Activated naive CD4-positive, alpha-beta T cell treated with anti-CD3 and anti-CD28 coated beads, Interleukin-2, amount 10 ng/mL, durations not matched to agents 7 days and 5 days (primary cell): ENCODE measurements at regions not wholly inside any gene's neighbourhood (a gene's known extent, or its start where the extent isn't known, plus 50 kb on each side); places are given as distances from the start of the nearest gene placed in this dataset.
A peak's percentile ranks its signal among the peaks of the same experiment; 100 is the strongest.
"Not testable (repeated sequence)": the region's sequence is repeated elsewhere in the genome, so short reads cannot be mapped to it uniquely, and the experiment has no call there.

Experiments
- CTCF ChIA-PET: fragments of 350-600 bp; sonication (Branson Sonifier 250); formaldehyde crosslinking; loops from one replicate; lab custom pipeline; 2021; ENCODE audit warnings: antibody characterized with exemption; lab: Charles Lee
- DNase-seq: peaks from one replicate; pipeline ENCODE4 v3.0.0-alpha.2; 2020
- H3K27ac Mint-ChIP-seq: one replicate; pipeline ENCODE4 v1.8.0; 2021; ENCODE audit warnings: mild to moderate bottlenecking, moderate library complexity, mixed read lengths
- H3K27me3 Mint-ChIP-seq: one replicate; pipeline ENCODE4 v1.8.0; 2021; ENCODE audit warnings: mild to moderate bottlenecking, mixed read lengths
- H3K36me3 Mint-ChIP-seq: one replicate; pipeline ENCODE4 v1.8.0; 2021; ENCODE audit warnings: mixed read lengths
- H3K4me1 Mint-ChIP-seq: one replicate; pipeline ENCODE4 v1.8.0; 2021; ENCODE audit warnings: mixed read lengths
- H3K4me3 Mint-ChIP-seq: one replicate; pipeline ENCODE4 v1.8.0; 2021; ENCODE audit warnings: mild to moderate bottlenecking, moderate library complexity, mixed read lengths
- H3K9me3 Mint-ChIP-seq: one replicate; pipeline ENCODE4 v1.8.0; 2021; ENCODE audit warnings: mixed read lengths

DNA sequence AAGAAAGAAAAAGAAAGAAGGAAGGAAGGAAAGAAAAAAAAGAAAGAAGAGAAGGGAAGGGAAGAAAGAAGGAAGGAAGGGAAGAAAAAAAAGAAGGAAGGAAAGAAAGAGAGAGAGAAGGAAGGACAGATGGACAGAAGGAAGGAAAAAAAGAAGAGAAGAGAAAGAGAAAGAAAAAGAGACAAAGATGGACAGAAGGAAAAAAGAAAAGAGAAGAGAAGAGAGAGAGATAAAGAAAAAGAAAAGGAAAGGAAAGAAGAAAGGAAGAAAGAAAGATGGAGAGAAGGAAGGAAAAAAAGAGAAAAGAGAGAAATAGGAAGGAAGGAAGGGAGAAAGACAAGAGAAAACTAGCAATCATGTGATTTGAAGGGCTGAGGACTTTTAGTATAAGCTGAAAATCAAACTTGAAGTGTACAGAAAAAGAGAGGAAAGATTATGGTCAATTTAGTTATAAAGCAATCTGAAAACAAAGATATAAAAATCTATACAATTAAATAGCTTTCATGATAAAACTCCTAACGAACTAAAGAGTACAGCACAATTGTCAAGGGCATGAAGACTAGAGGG lies 115.3 kb downstream of the LTN1 start:
- DNase-seq, result no peak
- H3K4me3 Mint-ChIP-seq, result no peak overlapping the region
- H3K9me3 Mint-ChIP-seq, result no peaks in the 10 kb centered on the region
- peaks cover 2% of the 10 kb centered on the region for H3K4me1 Mint-ChIP-seq
- no peaks in the 10 kb centered on the region for H3K27me3 Mint-ChIP-seq
- CTCF ChIA-PET, result interaction anchor here (1.7 kb wide), 1 partner anchor 131 kb away, joined by 4 read pairs; no protein-coding TSS in a partner anchor
- H3K27ac Mint-ChIP-seq, result no peak overlapping the region
- peaks cover 26% of the 10 kb centered on the region for H3K36me3 Mint-ChIP-seq

DNA sequence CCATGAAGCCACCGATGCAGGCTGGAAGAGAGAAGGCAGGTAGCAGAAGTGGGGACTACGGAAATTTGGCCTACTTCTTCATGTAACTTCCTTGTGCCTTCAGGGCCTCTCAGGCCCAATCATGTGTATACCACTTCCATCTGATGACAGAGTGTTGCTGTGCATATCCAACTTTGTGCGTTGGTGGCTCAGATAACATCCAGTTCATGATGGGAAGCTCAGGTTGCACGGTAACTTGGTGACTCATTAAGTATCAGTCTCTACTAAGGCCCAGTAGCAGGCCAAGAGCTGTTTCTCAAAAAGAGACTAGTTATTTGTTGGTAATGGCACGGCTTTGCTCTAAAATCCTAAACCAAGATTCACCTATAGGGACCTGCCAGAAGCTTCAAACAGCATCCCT lies 117.6 kb downstream of the LTN1 start:
- Mint-ChIP-seq H3K27me3 (no peaks in the 10 kb centered on the region), H3K27ac (no peak overlapping the region), H3K36me3 (peaks cover 16% of the 10 kb centered on the region), H3K9me3 (no peaks in the 10 kb centered on the region), H3K4me3 (no peak overlapping the region), H3K4me1 (no peaks in the 10 kb centered on the region)
- CTCF ChIA-PET, result no interaction called here
- no peak for DNase-seq

DNA sequence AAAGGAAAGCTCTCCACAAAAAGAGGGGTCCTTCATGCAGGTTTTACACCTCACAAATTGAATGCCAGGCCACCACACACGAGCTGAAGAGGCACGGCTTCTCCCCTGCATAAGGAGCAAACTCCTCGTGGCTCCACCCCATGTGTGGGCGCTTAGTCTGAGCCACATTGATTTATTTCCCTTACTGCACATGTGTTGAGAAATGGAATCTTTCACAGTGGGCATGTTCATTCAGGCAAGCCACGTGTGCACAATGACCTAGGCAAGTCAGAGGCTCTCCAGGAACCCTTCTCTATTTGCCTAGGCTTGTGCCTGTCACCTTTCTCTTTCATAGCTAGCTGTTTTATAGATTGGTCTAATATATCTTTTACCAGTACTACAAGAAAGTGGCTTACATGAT lies 120.5 kb downstream of the LTN1 start:
- Mint-ChIP-seq H3K36me3 (peaks cover 14% of the 10 kb centered on the region), H3K27me3 (no peaks in the 10 kb centered on the region), H3K9me3 (no peaks in the 10 kb centered on the region), H3K4me3 (no peak overlapping the region), H3K27ac (no peak overlapping the region), H3K4me1 (no peaks in the 10 kb centered on the region)
- CTCF ChIA-PET, result no interaction called here
- no peak for DNase-seq

DNA sequence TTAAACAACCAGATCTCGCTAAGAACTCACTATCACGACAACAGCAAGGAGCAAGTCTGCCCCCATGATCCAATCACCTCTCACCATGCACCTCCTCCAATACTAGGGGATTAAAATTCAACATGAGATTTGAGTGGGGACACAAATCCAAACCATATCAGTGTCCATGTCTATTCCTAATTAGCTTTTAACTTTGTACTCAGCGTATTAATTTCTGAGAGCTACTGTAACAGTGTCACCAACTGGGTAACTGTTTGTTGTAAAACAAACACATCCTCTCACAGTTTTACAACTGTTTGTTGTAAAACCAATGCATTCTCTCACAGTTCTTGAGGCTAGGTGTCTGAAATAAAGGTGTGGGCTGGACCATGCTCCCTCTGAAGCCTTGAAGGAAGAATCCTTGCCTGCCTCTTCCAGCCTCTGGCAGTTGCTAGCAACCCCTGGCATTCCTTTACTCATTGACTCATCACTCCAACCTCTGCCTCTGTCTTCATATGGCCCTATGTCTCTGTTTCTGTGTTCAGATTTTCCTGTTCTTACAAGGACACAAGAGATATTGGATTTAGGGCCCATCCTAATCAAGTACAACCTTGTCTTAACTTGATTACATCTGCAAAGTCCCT lies 121.2 kb downstream of the LTN1 start:
- no peak for DNase-seq
- no peaks in the 10 kb centered on the region for H3K4me1 Mint-ChIP-seq
- CTCF ChIA-PET, result interaction anchor here (0.8 kb wide), 1 partner anchor 126 kb away, joined by 5 read pairs; no protein-coding TSS in a partner anchor
- H3K27me3 Mint-ChIP-seq, result no peaks in the 10 kb centered on the region
- peaks cover 14% of the 10 kb centered on the region for H3K36me3 Mint-ChIP-seq
- H3K9me3 Mint-ChIP-seq, result no peaks in the 10 kb centered on the region
- H3K4me3 Mint-ChIP-seq, result no peak overlapping the region
- no peak overlapping the region for H3K27ac Mint-ChIP-seq

DNA sequence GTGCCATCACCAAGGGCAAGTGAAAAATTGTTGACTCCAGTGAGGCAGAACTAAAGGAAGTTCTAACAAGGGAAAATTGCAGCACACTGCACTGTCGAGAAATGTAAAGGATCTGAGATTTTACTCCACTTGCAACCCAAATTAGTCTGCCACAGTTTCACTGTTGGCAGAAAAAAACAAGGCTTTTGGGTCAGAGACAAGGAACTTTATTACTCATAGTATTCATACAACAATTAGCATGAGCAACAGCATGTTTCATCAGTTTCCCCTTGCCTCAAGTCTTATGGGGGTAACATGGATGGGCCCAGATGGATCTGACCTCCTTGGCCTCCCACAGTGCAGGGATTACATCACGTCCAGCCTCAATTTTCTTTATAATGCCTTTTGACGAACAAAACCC lies 125.3 kb downstream of the LTN1 start:
- Mint-ChIP-seq H3K27me3 (no peaks in the 10 kb centered on the region), H3K4me1 (no peaks in the 10 kb centered on the region), H3K36me3 (peaks cover 2% of the 10 kb centered on the region), H3K27ac (no peak overlapping the region), H3K4me3 (no peak overlapping the region), H3K9me3 (no peaks in the 10 kb centered on the region)
- no peak for DNase-seq
- CTCF ChIA-PET, result no interaction called here

DNA sequence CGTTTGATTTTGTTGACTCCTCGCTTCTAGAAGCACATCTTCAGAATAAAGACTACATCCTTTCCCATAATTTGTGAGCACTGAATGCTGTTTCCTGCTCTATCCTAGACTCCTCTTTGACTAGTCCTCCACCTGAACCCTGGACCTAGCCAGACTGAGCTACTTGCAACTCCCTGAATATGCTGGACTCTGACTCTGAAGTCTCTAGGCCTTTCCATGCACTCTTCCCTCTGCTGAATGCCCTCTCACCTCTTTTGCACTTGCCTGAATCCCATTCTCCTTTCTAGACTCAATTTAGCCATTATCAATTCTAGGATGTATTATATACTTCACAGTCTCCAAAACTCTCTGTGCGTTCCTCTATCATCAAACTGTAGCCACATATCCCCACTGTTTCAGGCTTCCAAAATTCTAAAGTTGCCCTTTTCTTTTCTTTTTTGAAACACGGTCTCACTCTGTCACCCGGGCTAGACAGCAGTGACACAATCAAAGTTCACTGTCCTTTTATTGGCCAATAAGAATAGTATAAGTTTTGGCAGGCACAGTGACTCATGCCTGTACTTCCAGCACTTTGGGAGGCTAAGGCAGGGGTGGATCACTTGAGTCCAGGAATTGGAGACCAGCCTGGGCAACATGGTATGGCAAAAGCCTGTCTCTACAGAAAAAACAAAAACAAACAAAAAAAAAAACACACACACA lies 127.0 kb downstream of the LTN1 start:
- CTCF ChIA-PET, result no interaction called here
- H3K4me3 Mint-ChIP-seq, result no peak overlapping the region
- no peak for DNase-seq
- H3K27me3 Mint-ChIP-seq, result no peaks in the 10 kb centered on the region
- no peak overlapping the region for H3K27ac Mint-ChIP-seq
- no peaks in the 10 kb centered on the region for H3K9me3 Mint-ChIP-seq
- H3K4me1 Mint-ChIP-seq, result no peaks in the 10 kb centered on the region
- H3K36me3 Mint-ChIP-seq, result no peaks in the 10 kb centered on the region

DNA sequence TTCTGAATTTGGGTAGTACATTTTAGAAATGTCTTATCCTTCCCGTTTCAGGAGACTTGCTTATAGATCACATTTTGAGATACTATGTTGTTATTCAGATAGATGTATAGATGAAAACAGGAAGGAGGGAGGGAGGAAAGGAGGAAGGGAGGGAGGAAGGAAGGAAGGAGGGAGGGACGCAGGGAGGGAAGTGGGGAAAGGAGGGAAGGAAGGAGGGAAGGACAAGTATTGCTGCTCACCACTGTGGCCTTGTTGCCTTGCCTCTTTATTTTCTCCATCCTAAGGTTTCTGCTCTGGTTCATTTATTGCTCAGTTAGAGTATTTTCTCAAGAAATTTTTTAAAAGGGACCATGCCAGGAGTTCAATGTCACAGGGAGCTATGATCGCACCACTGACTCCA lies 134.3 kb downstream of the LTN1 start:
- CTCF ChIA-PET, result no interaction called here
- H3K4me1 Mint-ChIP-seq, result no peaks in the 10 kb centered on the region
- H3K27ac Mint-ChIP-seq, result no peak overlapping the region
- DNase-seq, result no peak
- no peaks in the 10 kb centered on the region for H3K36me3 Mint-ChIP-seq
- H3K27me3 Mint-ChIP-seq, result no peaks in the 10 kb centered on the region
- peaks cover 9% of the 10 kb centered on the region for H3K9me3 Mint-ChIP-seq
- H3K4me3 Mint-ChIP-seq, result no peak overlapping the region

DNA sequence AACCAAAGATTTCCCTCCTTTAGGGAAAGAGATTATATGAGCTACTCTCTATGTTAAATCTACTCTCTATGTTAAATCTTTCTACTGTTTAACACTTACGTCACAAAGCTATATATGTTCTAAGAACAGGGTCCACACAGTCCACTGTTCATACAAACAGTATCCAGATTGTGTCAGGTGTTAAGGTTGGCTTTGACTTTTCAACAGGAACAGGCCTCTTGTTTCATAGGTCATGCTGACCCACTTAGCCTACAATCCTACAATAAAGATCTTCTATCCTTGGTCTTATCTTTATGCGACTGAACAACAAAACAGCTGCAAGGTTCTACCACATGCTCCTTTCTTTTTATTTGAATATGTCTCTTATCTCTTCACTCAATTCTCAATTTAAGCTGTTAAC lies 134.9 kb downstream of the LTN1 start:
- Mint-ChIP-seq H3K4me3 (no peak overlapping the region), H3K27me3 (no peaks in the 10 kb centered on the region), H3K36me3 (no peaks in the 10 kb centered on the region), H3K4me1 (no peaks in the 10 kb centered on the region), H3K9me3 (peaks cover 9% of the 10 kb centered on the region), H3K27ac (no peak overlapping the region)
- DNase-seq, result no peak
- CTCF ChIA-PET, result interaction anchor here (0.8 kb wide), 1 partner anchor 41 kb away, joined by 3 read pairs; no protein-coding TSS in a partner anchor

DNA sequence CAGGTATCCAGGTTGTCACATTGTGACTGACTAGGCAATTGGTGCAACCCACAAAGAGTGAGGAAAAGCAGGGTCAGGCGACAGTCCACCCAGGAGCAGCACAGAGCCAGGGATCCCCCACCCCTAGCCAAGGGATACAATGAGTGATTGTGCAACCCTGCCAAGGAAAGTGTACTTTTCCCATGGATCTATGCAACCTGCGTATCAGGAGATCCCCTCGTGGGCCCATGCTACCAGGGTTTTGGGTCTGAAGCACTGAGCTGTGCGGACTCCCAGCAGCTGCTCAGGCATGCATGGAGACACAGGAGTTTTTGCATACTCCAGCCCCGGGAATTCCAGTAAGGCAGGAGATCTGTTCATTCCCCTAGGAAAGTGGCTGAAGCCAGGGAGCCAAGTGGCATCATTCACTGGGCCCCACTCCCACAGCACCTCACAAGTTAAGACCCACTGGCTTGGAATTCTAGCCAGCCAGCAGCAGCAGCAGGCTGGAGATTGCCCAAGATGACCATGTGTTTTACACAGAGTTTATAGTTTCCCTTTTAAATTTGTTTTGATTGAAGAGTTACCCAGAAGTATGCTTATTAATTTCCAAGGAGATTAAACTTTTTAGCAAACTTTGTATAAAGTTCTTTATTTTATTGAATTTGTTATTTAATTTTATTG lies 136.0 kb downstream of the LTN1 start:
- peaks cover 9% of the 10 kb centered on the region for H3K9me3 Mint-ChIP-seq
- DNase-seq, result no peak
- no peak overlapping the region for H3K27ac Mint-ChIP-seq

DNA sequence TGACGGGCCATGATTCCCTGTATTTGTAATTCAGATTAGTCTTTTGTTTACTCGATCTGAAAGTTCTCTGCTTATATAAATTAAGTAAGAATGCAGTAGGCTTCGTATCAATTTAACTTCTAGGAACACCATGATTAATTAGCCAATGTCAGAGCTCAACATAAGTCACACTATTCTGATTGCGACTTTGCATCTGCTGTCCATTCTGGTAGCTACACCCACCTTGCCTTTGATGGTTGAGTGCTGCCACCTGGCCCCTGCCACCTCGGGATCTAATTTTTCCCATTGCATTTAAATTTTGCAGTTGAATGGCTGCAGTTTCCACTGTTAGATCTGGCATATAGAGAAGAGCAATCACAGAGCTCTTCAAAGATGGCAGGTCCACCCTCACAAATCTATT lies 140.0 kb downstream of the LTN1 start:
- Mint-ChIP-seq H3K27me3 (no peaks in the 10 kb centered on the region), H3K9me3 (peaks cover 12% of the 10 kb centered on the region), H3K4me3 (no peak overlapping the region), H3K4me1 (peaks cover 14% of the 10 kb centered on the region), H3K36me3 (peaks cover 1% of the 10 kb centered on the region), H3K27ac (no peak overlapping the region)
- CTCF ChIA-PET, result no interaction called here
- no peak for DNase-seq

More for the DNA sequence above, 136.0 kb downstream of the LTN1 start:
- Mint-ChIP-seq H3K4me3 (no peak overlapping the region), H3K4me1 (no peaks in the 10 kb centered on the region), H3K36me3 (no peaks in the 10 kb centered on the region), H3K27me3 (no peaks in the 10 kb centered on the region)
- CTCF ChIA-PET, result interaction anchor here (0.7 kb wide), 1 partner anchor 111 kb away, joined by 5 read pairs; no protein-coding TSS in a partner anchor

DNA sequence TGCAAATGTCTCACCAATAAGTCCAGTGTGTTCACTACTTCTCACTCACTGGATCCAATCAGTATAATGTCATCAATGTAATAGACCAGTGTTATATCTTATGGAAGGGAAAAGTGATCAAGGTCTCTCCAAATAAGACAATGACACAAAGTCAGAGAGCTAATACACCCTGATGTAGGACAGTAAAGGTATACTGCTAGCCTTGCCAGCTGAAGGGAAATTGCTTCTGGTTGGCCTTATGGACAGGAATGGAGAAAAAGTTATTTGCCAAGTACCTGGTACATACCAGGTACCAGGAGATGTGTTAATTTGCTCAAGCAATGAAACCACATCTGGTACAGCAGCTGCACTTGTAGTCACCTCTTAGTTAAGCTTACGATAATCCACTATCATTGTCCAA lies 141.0 kb downstream of the LTN1 start:
- DNase-seq, result no peak
- no peaks in the 10 kb centered on the region for H3K27me3 Mint-ChIP-seq
- CTCF ChIA-PET, result no interaction called here

DNA sequence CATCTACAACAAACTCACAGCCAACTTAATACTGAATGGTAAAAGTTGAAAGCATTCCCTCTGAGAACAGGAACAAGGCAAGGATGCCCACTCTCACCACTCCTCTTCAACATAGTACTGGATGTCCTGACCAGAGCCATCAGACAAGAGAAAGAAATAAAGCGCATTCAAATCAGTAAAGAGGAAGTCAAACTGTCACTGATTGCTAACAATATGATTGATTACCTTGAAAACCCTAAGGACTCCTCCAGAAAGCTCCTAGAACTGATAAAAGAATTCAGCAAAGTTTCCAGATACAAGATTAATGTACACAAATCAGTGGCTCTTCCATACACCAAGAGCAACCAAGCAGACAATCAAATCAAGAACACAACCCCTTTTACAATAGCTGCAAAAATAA lies 153.4 kb downstream of the LTN1 start:
- H3K27ac Mint-ChIP-seq, result not testable (repeated sequence)

More for the DNA sequence above, 141.0 kb downstream of the LTN1 start:
- peaks cover 14% of the 10 kb centered on the region for H3K4me1 Mint-ChIP-seq
- H3K36me3 Mint-ChIP-seq, result peaks cover 1% of the 10 kb centered on the region
- peaks cover 12% of the 10 kb centered on the region for H3K9me3 Mint-ChIP-seq
- no peak overlapping the region for H3K4me3 Mint-ChIP-seq
- H3K27ac Mint-ChIP-seq, result no peak overlapping the region

DNA sequence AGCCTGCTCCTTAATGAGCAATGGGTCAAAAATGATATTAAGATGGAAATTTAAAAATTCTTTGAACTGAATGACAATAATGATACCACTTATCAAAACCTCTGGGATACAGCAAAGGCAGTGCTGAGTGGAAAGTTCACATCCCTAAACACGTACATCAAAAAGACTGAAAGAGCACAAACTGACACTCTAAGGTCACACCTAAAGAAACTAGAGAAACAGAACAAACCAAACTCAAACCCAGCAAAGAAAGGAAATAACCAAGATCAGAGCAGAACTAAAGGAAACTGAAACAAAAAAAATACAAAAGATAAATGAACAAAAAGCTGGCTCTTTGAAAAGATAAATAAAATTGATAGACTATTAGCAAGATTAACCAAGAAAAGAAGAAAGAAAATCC lies 155.3 kb downstream of the LTN1 start:
- not testable (repeated sequence) for DNase-seq, H3K27me3 Mint-ChIP-seq
- Mint-ChIP-seq H3K9me3 (peaks cover 20% of the 10 kb centered on the region), H3K27ac (peak overlapping the region; percentile 95), H3K4me3 (peak overlapping the region; percentile 35), H3K4me1 (peaks cover 69% of the 10 kb centered on the region), H3K36me3 (peaks cover 38% of the 10 kb centered on the region)
- CTCF ChIA-PET, result interaction anchor here (0.9 kb wide), 1 partner anchor 9 kb away, joined by 3 read pairs; no protein-coding TSS in a partner anchor

More for the DNA sequence above, 153.4 kb downstream of the LTN1 start:
- H3K4me3 Mint-ChIP-seq, CTCF ChIA-PET, DNase-seq, H3K27me3 Mint-ChIP-seq: not testable (repeated sequence)
- H3K36me3 Mint-ChIP-seq, result peaks cover 26% of the 10 kb centered on the region
- peaks cover 20% of the 10 kb centered on the region for H3K9me3 Mint-ChIP-seq
- peaks cover 51% of the 10 kb centered on the region for H3K4me1 Mint-ChIP-seq

DNA sequence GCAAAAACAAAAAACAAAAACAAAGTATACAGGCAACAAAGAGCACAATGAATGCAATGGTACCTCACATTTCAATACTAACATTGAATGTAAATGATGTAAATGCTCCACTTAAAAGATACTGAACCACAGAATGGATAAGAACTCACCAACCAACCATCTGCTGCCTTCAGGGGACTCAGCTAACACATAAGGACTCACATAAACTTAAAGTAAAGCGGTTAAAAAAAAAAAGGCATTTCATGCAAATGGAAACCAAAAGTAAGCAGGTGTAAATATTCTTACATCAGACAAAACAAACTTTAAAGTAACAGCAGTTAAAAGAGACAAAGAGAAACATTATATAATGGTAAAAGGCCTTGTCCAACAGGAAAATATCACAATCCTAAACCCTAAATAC lies 156.1 kb downstream of the LTN1 start:
- Mint-ChIP-seq H3K27ac (peak overlapping the region; percentile 95), H3K4me1 (peaks cover 75% of the 10 kb centered on the region), H3K36me3 (peaks cover 38% of the 10 kb centered on the region), H3K4me3 (peak overlapping the region; percentile 80), H3K9me3 (peaks cover 20% of the 10 kb centered on the region)
- not testable (repeated sequence) for H3K27me3 Mint-ChIP-seq, DNase-seq
- CTCF ChIA-PET, result interaction anchor here (0.9 to 1.5 kb wide), 2 partner anchors 8 to 91 kb away, joined by 3 to 4 read pairs; no protein-coding TSS in a partner anchor
